MM.1S (cell line): ENCODE measurements at regions not wholly inside any gene's neighbourhood (a gene's known extent, or its start where the extent isn't known, plus 50 kb on each side); places are given as distances from the start of the nearest gene placed in this dataset.

Experiments used
- DNase-seq: peaks from one replicate; pipeline ENCODE4 v3.0.0-alpha.2; 2015
- H2AFZ ChIP-seq: fragments of 300-600 bp; sonication (generic); 2 replicates; pipeline ENCODE4 v1.6.0; 2016; ENCODE audit warnings: antibody characterized with exemption, low read length
- H3F3A ChIP-seq: fragments of 300-600 bp; sonication (generic); 2 replicates; pipeline ENCODE4 v1.6.1; 2016; ENCODE audit warnings: mild to moderate bottlenecking, antibody characterized with exemption, low read length, moderate library complexity, mixed read lengths; ENCODE audit not compliant: insufficient read depth
- H3K27ac ChIP-seq: fragments of 300-600 bp; sonication (generic); 2 replicates; pipeline ENCODE4 v1.5.1; 2016; ENCODE audit warnings: mild to moderate bottlenecking, low read length
- H3K27me3 ChIP-seq: fragments of 300-600 bp; sonication (generic); replicated peaks from 2 replicates; pipeline ENCODE4 v1.6.0; 2016; ENCODE audit warnings: low read length; ENCODE audit not compliant: insufficient read depth
- H3K36me3 ChIP-seq: fragments of 300-600 bp; sonication (generic); replicated peaks from 2 replicates; pipeline ENCODE4 v1.6.1; 2016; ENCODE audit warnings: mild to moderate bottlenecking, low read length, mixed read lengths; ENCODE audit not compliant: insufficient read depth
- H3K4me1 ChIP-seq: fragments of 300-600 bp; sonication (generic); 2 replicates; pipeline ENCODE4 v1.6.1; 2016; ENCODE audit warnings: low read length, mixed read lengths
- H3K4me2 ChIP-seq: fragments of 300-600 bp; sonication (generic); 2 replicates; pipeline ENCODE4 v1.6.0; 2016; ENCODE audit warnings: low read depth, low read length
- H3K4me3 ChIP-seq: fragments of 300-600 bp; sonication (generic); 2 replicates; pipeline ENCODE4 v1.5.1; 2016; ENCODE audit warnings: low read length, mixed read lengths
- H3K79me2 ChIP-seq: fragments of 300-600 bp; sonication (generic); 2 replicates; pipeline ENCODE4 v1.6.1; 2016; ENCODE audit warnings: mixed run types, low read length, mixed read lengths
- H3K9ac ChIP-seq: fragments of 300-600 bp; sonication (generic); 2 replicates; pipeline ENCODE4 v1.6.1; 2016; ENCODE audit warnings: low read length, mixed read lengths
- H3K9me2 ChIP-seq: fragments of 300-600 bp; sonication (generic); replicated peaks from 2 replicates; pipeline ENCODE4 v1.6.1; 2016; ENCODE audit warnings: mild to moderate bottlenecking, low read length, mixed read lengths; ENCODE audit not compliant: insufficient read depth
- H3K9me3 ChIP-seq: fragments of 300-600 bp; sonication (generic); replicated peaks from 2 replicates; pipeline ENCODE4 v1.6.1; 2016; ENCODE audit warnings: mild to moderate bottlenecking, low read length, mixed read lengths; ENCODE audit not compliant: insufficient read depth
- H4K20me1 ChIP-seq: fragments of 300-600 bp; sonication (generic); 2 replicates; pipeline ENCODE4 v1.6.1; 2016; ENCODE audit warnings: mild to moderate bottlenecking, low read length, moderate library complexity, mixed read lengths; ENCODE audit not compliant: insufficient read depth
- CTCF ChIP-seq: fragments of 300-600 bp; sonication (generic); IDR thresholded peaks from 2 replicates; pipeline ENCODE4 v1.5.1; 2016; ENCODE audit warnings: antibody characterized with exemption, low read length, mixed read lengths
- EZH2 ChIP-seq: fragments of 300-600 bp; sonication (generic); optimal IDR thresholded peaks from 2 replicates; pipeline ENCODE3; 2017; ENCODE audit warnings: low read depth, mild to moderate bottlenecking, antibody characterized with exemption, low read length, mixed read lengths
- EZH2phosphoT487 ChIP-seq: fragments of 300-600 bp; sonication (generic); IDR thresholded peaks from 2 replicates; pipeline ENCODE4 v1.6.1; 2018; ENCODE audit warnings: antibody characterized with exemption, low read length

GRCh38 chr5:24783596-24783995 lies 138.8 kb upstream of the CDH10 start:
- Histone ChIP-seq H2AFZ (no peak overlapping the region), H3K36me3 (no peaks in the 10 kb centered on the region)
- DNase-seq: no peak

GRCh38 chr5:24777392-24777791 lies 132.6 kb upstream of the CDH10 start:
- no peaks in the 10 kb centered on the region for H3K9me2 ChIP-seq
- DNase-seq: no peak
- H3K4me1 ChIP-seq: no peaks in the 10 kb centered on the region
- TF ChIP-seq EZH2: no peak
- no peak for TF ChIP-seq EZH2phosphoT487
- TF ChIP-seq CTCF: no peak
- no peak overlapping the region for H3K9ac ChIP-seq
- no peaks in the 10 kb centered on the region for H3F3A ChIP-seq
- H3K79me2 ChIP-seq: no peaks in the 10 kb centered on the region
- H4K20me1 ChIP-seq: no peaks in the 10 kb centered on the region
- H3K9me3 ChIP-seq: no peaks in the 10 kb centered on the region
- no peak overlapping the region for H3K4me2 ChIP-seq
- no peak overlapping the region for H3K27ac ChIP-seq
- no peaks in the 10 kb centered on the region for H3K36me3 ChIP-seq
- no peak overlapping the region for H2AFZ ChIP-seq
- H3K27me3 ChIP-seq: no peaks in the 10 kb centered on the region
- no peak overlapping the region for H3K4me3 ChIP-seq

More at GRCh38 chr5:24783596-24783995, 138.8 kb upstream of the CDH10 start:
- no peaks in the 10 kb centered on the region for H3K4me1 ChIP-seq
- TF ChIP-seq CTCF (no peak), EZH2 (no peak)
- H3K9me3 ChIP-seq: no peaks in the 10 kb centered on the region
- no peak overlapping the region for H3K4me2 ChIP-seq
- no peaks in the 10 kb centered on the region for H3K9me2 ChIP-seq
- no peaks in the 10 kb centered on the region for H3K27me3 ChIP-seq
- no peaks in the 10 kb centered on the region for H4K20me1 ChIP-seq
- H3K4me3 ChIP-seq: no peak overlapping the region
- no peaks in the 10 kb centered on the region for H3F3A ChIP-seq
- H3K9ac ChIP-seq: no peak overlapping the region
- H3K79me2 ChIP-seq: no peaks in the 10 kb centered on the region
- no peak overlapping the region for H3K27ac ChIP-seq

GRCh38 chr5:24773261-24773660 lies 128.5 kb upstream of the CDH10 start:
- no peaks in the 10 kb centered on the region for H3K4me1 ChIP-seq
- H3K4me3 ChIP-seq: no peak overlapping the region
- no peaks in the 10 kb centered on the region for H3K9me2 ChIP-seq
- H3K4me2 ChIP-seq: no peak overlapping the region
- H3K36me3 ChIP-seq: no peaks in the 10 kb centered on the region
- no peak overlapping the region for H3K27ac ChIP-seq
- no peaks in the 10 kb centered on the region for H4K20me1 ChIP-seq
- TF ChIP-seq EZH2 (no peak), CTCF (no peak), EZH2phosphoT487 (no peak)
- H3K9me3 ChIP-seq: no peaks in the 10 kb centered on the region
- DNase-seq: no peak
- no peak overlapping the region for H3K9ac ChIP-seq
- no peak overlapping the region for H2AFZ ChIP-seq
- H3F3A ChIP-seq: no peaks in the 10 kb centered on the region
- no peaks in the 10 kb centered on the region for H3K27me3 ChIP-seq
- no peaks in the 10 kb centered on the region for H3K79me2 ChIP-seq
